ENCODE measurements at regions not wholly inside any gene's neighbourhood (a gene's known extent, or its start where the extent isn't known, plus 50 kb on each side); places are given as distances from the start of the nearest gene placed in this dataset.
A peak's percentile ranks its signal among the peaks of the same experiment; 100 is the strongest.

- TF ChIP-seq EZH2 (conservative IDR thresholded peaks at IDR 0.05; ENCODE audit: low read depth, low read length) (no peak), TSC22D2 (CRISPR knock-in tag; IDR thresholded peaks at IDR 0.05; ENCODE audit: borderline replicate concordance) (0 out of 2 replicates have a peak, but pooled peaks have one; percentile 26), ZBTB1 (CRISPR knock-in tag; IDR thresholded peaks at IDR 0.05; ENCODE audit: borderline replicate concordance) (no peak), ZBTB43 (CRISPR knock-in tag; conservative IDR thresholded peaks at IDR 0.05) (peak; percentile 47; the same call in 1 of the 2 replicates), CBX2 (IDR thresholded peaks at IDR 0.05; ENCODE audit: low read depth, low read length) (no peak), CBX2 (CRISPR knock-in tag; IDR thresholded peaks at IDR 0.05; ENCODE audit: low read depth) (no peak), KDM1A (CRISPR knock-in tag; IDR thresholded peaks at IDR 0.05) (no peak; the same call in 1 of the 2 replicates), HNRNPH1 (optimal IDR thresholded peaks at IDR 0.05; ENCODE audit: low read depth, low read length) (no peak), MAX (IDR thresholded peaks at IDR 0.05) (peak; percentile 80), ZBTB7B (CRISPR knock-in tag; IDR thresholded peaks at IDR 0.05) (peak; percentile 64), NFE2L2 (IDR thresholded peaks at IDR 0.05; ENCODE audit: low read length) (no peak), SIN3B (IDR thresholded peaks at IDR 0.05; ENCODE audit: low read length) (no peak)
- TF ChIP-seq, protein P1, sequence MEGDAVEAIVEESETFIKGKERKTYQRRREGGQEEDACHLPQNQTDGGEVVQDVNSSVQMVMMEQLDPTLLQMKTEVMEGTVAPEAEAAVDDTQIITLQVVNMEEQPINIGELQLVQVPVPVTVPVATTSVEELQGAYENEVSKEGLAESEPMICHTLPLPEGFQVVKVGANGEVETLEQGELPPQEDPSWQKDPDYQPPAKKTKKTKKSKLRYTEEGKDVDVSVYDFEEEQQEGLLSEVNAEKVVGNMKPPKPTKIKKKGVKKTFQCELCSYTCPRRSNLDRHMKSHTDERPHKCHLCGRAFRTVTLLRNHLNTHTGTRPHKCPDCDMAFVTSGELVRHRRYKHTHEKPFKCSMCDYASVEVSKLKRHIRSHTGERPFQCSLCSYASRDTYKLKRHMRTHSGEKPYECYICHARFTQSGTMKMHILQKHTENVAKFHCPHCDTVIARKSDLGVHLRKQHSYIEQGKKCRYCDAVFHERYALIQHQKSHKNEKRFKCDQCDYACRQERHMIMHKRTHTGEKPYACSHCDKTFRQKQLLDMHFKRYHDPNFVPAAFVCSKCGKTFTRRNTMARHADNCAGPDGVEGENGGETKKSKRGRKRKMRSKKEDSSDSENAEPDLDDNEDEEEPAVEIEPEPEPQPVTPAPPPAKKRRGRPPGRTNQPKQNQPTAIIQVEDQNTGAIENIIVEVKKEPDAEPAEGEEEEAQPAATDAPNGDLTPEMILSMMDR (CRISPR knock-in tag; IDR thresholded peaks at IDR 0.05) = peak; percentile 44
These were observed 218.2 kb downstream of the OR2B2 start for GRCh38 chr6:27693766-27694546.

All from HepG2 (cell line).